H9 (cell line): ENCODE measurements at regions not wholly inside any gene's neighbourhood (a gene's known extent, or its start where the extent isn't known, plus 50 kb on each side); places are given as distances from the start of the nearest gene placed in this dataset.
"Not testable (repeated sequence)": the region's sequence is repeated elsewhere in the genome, so short reads cannot be mapped to it uniquely, and the experiment has no call there.

Experiments
- DNase-seq: peaks from one replicate; pipeline ENCODE4 v3.0.0-alpha.2; 2017
- H2AFZ ChIP-seq: one replicate; pipeline ENCODE4 v1.6.1; 2013; ENCODE audit warnings: mild to moderate bottlenecking, low read length, control low read depth, moderate library complexity
- H2AK5ac ChIP-seq: 2 replicates; pipeline ENCODE4 v1.6.1; 2013; ENCODE audit warnings: low read length, control low read depth, mixed read lengths; ENCODE audit not compliant: insufficient read length
- H2BK120ac ChIP-seq: one replicate; pipeline ENCODE4 v1.6.1; 2013; ENCODE audit warnings: low read depth, mild to moderate bottlenecking, low read length, control low read depth, inconsistent platforms; ENCODE audit not compliant: poor library complexity, severe bottlenecking
- H2BK12ac ChIP-seq: 2 replicates; pipeline ENCODE4 v1.6.1; 2013; ENCODE audit warnings: low read length, control low read depth, mixed read lengths, low read depth; ENCODE audit not compliant: insufficient read length
- H2BK15ac ChIP-seq: 2 replicates; pipeline ENCODE4 v1.6.1; 2013; ENCODE audit warnings: low read depth, low read length, control low read depth
- H2BK20ac ChIP-seq: one replicate; pipeline ENCODE4 v1.6.1; 2013; ENCODE audit warnings: low read depth, mild to moderate bottlenecking, low read length, control low read depth, inconsistent platforms; ENCODE audit not compliant: poor library complexity, severe bottlenecking
- H2BK5ac ChIP-seq: 2 replicates; pipeline ENCODE4 v1.6.1; 2013; ENCODE audit warnings: low read length, control low read depth, mixed read lengths; ENCODE audit not compliant: insufficient read length
- H3K14ac ChIP-seq: 2 replicates; pipeline ENCODE4 v1.6.1; 2013; ENCODE audit warnings: low read length, control low read depth; ENCODE audit not compliant: insufficient read depth
- H3K18ac ChIP-seq: 2 replicates; pipeline ENCODE4 v1.6.1; 2013; ENCODE audit warnings: low read depth, mild to moderate bottlenecking, mixed read lengths, low read length, control low read depth; ENCODE audit not compliant: insufficient read length
- H3K23ac ChIP-seq: 2 replicates; pipeline ENCODE4 v1.6.1; 2013; ENCODE audit warnings: low read length, control low read depth, mixed read lengths, low read depth; ENCODE audit not compliant: insufficient read length
- H3K23me2 ChIP-seq: 2 replicates; pipeline ENCODE4 v1.6.1; 2013; ENCODE audit warnings: low read depth, mild to moderate bottlenecking, mixed read lengths, low read length, control low read depth; ENCODE audit not compliant: insufficient read length, poor library complexity, severe bottlenecking
- H3K27ac ChIP-seq: 2 replicates; pipeline ENCODE4 v1.5.1; 2013; ENCODE audit warnings: low read length, control low read depth, mixed read lengths, low read depth; ENCODE audit not compliant: insufficient read length
- H3K27me3 ChIP-seq: 2 replicates; pipeline ENCODE4 v1.6.1; 2013; ENCODE audit warnings: low read length, control low read depth, inconsistent platforms; ENCODE audit not compliant: insufficient read depth
- H3K4ac ChIP-seq: 2 replicates; pipeline ENCODE4 v1.6.1; 2013; ENCODE audit warnings: low read depth, mild to moderate bottlenecking, control low read depth, inconsistent platforms, low read length, moderate library complexity
- H3K4me1 ChIP-seq: 2 replicates; pipeline ENCODE4 v1.6.1; 2013; ENCODE audit warnings: low read length, control low read depth, inconsistent platforms; ENCODE audit not compliant: insufficient read depth
- H3K4me2 ChIP-seq: 2 replicates; pipeline ENCODE4 v1.6.1; 2013; ENCODE audit warnings: low read length, control low read depth, mixed read lengths; ENCODE audit not compliant: insufficient read length, insufficient read depth
- H3K56ac ChIP-seq: 2 replicates; pipeline ENCODE4 v1.6.1; 2013; ENCODE audit warnings: low read depth, mild to moderate bottlenecking, mixed read lengths, low read length, control low read depth; ENCODE audit not compliant: insufficient read length
- H3K79me1 ChIP-seq: 2 replicates; pipeline ENCODE4 v1.6.1; 2013; ENCODE audit warnings: low read depth, mild to moderate bottlenecking, moderate library complexity, low read length, control low read depth, inconsistent platforms; ENCODE audit not compliant: insufficient read depth, poor library complexity, severe bottlenecking
- H3K79me2 ChIP-seq: 2 replicates; pipeline ENCODE4 v1.6.1; 2013; ENCODE audit warnings: low read length, control low read depth, inconsistent platforms; ENCODE audit not compliant: insufficient read depth
- H3K9ac ChIP-seq: 2 replicates; pipeline ENCODE4 v1.6.1; 2013; ENCODE audit warnings: low read length, control low read depth, mixed read lengths; ENCODE audit not compliant: insufficient read length; ENCODE audit errors: extremely low read depth
- H3K9me3 ChIP-seq: one replicate; pipeline ENCODE4 v1.6.1; 2013; ENCODE audit warnings: low read depth, low read length, inconsistent platforms; ENCODE audit not compliant: control insufficient read depth
- H3T11ph ChIP-seq: one replicate; pipeline ENCODE4 v1.6.1; 2013; ENCODE audit warnings: mild to moderate bottlenecking, low read length, control low read depth, inconsistent platforms
- H4K20me1 ChIP-seq: one replicate; pipeline ENCODE4 v1.6.1; 2013; ENCODE audit not compliant: control insufficient read depth, insufficient read length, insufficient read depth
- H4K5ac ChIP-seq: 2 replicates; pipeline ENCODE4 v1.6.1; 2013; ENCODE audit warnings: low read depth, mild to moderate bottlenecking, mixed read lengths, low read length, control low read depth; ENCODE audit not compliant: insufficient read length
- H4K8ac ChIP-seq: replicated peaks from 2 replicates; pipeline ENCODE4 v1.6.1; 2013; ENCODE audit warnings: low read length, control low read depth, mixed read lengths, low read depth; ENCODE audit not compliant: insufficient read length
- H4K91ac ChIP-seq: 2 replicates; pipeline ENCODE4 v1.6.1; 2013; ENCODE audit warnings: low read depth, mild to moderate bottlenecking, moderate library complexity, mixed read lengths, low read length, control low read depth; ENCODE audit not compliant: insufficient read length
- H3K27ac Mint-ChIP-seq, 3 experiments: 2 replicates in 2 of 3; 3 replicates in 1 of 3; pipeline ENCODE4 v1.8.0; 2020 to 2021; ENCODE audit warnings: mixed read lengths in 3 of 3, mild to moderate bottlenecking in 1 of 3, moderate library complexity in 1 of 3
- H3K27me3 Mint-ChIP-seq: 2 replicates; pipeline ENCODE4 v1.8.0; 2021; ENCODE audit warnings: low read depth, mild to moderate bottlenecking, moderate library complexity, mixed read lengths
- H3K36me3 Mint-ChIP-seq, 3 experiments: 2 replicates in 2 of 3; 3 replicates in 1 of 3; pipeline ENCODE4 v1.8.0; 2020 to 2021; ENCODE audit warnings: low read depth in 3 of 3, mixed read lengths in 3 of 3; ENCODE audit not compliant: insufficient read depth in 1 of 3
- H3K4me1 Mint-ChIP-seq, 2 experiments: 2 replicates each; pipeline ENCODE4 v1.8.0; 2020; ENCODE audit warnings: mixed read lengths in 2 of 2
- H3K4me3 Mint-ChIP-seq, 2 experiments: 2 replicates in 1 of 2; 3 replicates in 1 of 2; pipeline ENCODE4 v1.8.0; 2020 to 2021; ENCODE audit warnings: mild to moderate bottlenecking in 2 of 2, mixed read lengths in 2 of 2, moderate library complexity in 1 of 2
- H3K9me3 Mint-ChIP-seq, 2 experiments: 2 replicates in 1 of 2; 3 replicates in 1 of 2; pipeline ENCODE4 v1.8.0; 2020; ENCODE audit warnings: mild to moderate bottlenecking in 2 of 2, mixed read lengths in 2 of 2, moderate library complexity in 1 of 2
- WGBS: extraction: QIAGEN DNeasy Blood & Tissue Kit; methylation state at CpG from one replicate; pipeline ENCODE4 v1.1.7; 2013; ENCODE audit warnings: missing lambda C conversion rate, low lambda C conversion rate, mixed read lengths; ENCODE audit not compliant: insufficient read length; ENCODE audit errors: extremely low coverage; 5-methylcytosine and 5-hydroxymethylcytosine counted together
- TF ChIP-seq, protein P1 (sequence below): fragments of 200-600 bp; sonication (generic); conservative IDR thresholded peaks from 3 replicates; pipeline ENCODE4 v1.8.0; 2021; ENCODE audit warnings: antibody characterized with exemption, mild to moderate bottlenecking

DNA sequence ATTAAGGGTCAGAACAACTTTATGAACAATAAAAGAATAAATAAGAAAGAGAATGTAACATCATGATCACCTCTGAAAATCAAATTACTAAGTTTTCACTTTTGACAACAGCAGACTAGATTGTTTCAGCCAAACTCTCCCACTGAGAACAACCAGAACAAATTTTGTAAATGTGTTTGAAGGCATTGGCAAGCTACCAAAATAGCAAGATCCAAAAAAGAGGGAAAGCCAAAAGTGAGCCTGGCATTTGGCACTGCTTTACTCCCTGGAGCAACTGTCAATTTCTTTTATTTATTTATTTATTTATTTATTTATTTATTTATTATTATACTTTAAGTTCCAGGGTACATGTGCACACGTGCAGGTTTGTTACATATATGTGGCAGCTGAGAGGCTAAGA lies 67.2 kb downstream of the CFAP44 start:
- Histone ChIP-seq H2BK12ac (no peak overlapping the region), H4K20me1 (no peaks in the 10 kb centered on the region), H4K91ac (no peak overlapping the region), H4K8ac (no peak overlapping the region), H3K23ac (no peak overlapping the region), H3K79me1 (no peaks in the 10 kb centered on the region), H3K9ac (no peak overlapping the region), H2AK5ac (no peak overlapping the region), H3K4ac (no peak overlapping the region), H3K4me2 (no peak overlapping the region), H3K18ac (no peak overlapping the region), H2BK5ac (no peak overlapping the region), H3K56ac (no peak overlapping the region), H3T11ph (no peak overlapping the region), H3K27me3 (no peaks in the 10 kb centered on the region), H3K23me2 (no peaks in the 10 kb centered on the region), H2BK15ac (no peak overlapping the region), H3K9me3 (no peaks in the 10 kb centered on the region), H3K4me1 (no peaks in the 10 kb centered on the region), H4K5ac (no peak overlapping the region), H2AFZ (no peak overlapping the region), H3K79me2 (no peaks in the 10 kb centered on the region), H3K27ac (no peak overlapping the region), H2BK20ac (no peak overlapping the region), H3K14ac (no peak overlapping the region), H2BK120ac (no peak overlapping the region)
- Mint-ChIP-seq H3K4me3 (no peak overlapping the region), H3K27me3 (no peaks in the 10 kb centered on the region), H3K36me3 (peaks cover 0 to 2% (median 0%) of the 10 kb centered on the region in 3 experiments; a peak in 2 of 7 replicates), H3K27ac (no peak overlapping the region), H3K4me1 (no peaks in the 10 kb centered on the region), H3K9me3 (peaks cover 0 to 7% of the 10 kb centered on the region in 2 experiments; a peak in 3 of 5 replicates)
- DNase-seq: no peak
- TF ChIP-seq, protein P1, sequence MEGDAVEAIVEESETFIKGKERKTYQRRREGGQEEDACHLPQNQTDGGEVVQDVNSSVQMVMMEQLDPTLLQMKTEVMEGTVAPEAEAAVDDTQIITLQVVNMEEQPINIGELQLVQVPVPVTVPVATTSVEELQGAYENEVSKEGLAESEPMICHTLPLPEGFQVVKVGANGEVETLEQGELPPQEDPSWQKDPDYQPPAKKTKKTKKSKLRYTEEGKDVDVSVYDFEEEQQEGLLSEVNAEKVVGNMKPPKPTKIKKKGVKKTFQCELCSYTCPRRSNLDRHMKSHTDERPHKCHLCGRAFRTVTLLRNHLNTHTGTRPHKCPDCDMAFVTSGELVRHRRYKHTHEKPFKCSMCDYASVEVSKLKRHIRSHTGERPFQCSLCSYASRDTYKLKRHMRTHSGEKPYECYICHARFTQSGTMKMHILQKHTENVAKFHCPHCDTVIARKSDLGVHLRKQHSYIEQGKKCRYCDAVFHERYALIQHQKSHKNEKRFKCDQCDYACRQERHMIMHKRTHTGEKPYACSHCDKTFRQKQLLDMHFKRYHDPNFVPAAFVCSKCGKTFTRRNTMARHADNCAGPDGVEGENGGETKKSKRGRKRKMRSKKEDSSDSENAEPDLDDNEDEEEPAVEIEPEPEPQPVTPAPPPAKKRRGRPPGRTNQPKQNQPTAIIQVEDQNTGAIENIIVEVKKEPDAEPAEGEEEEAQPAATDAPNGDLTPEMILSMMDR: no peak
- no CpG with 5 or more reads among the region's 1 CpG for WGBS

DNA sequence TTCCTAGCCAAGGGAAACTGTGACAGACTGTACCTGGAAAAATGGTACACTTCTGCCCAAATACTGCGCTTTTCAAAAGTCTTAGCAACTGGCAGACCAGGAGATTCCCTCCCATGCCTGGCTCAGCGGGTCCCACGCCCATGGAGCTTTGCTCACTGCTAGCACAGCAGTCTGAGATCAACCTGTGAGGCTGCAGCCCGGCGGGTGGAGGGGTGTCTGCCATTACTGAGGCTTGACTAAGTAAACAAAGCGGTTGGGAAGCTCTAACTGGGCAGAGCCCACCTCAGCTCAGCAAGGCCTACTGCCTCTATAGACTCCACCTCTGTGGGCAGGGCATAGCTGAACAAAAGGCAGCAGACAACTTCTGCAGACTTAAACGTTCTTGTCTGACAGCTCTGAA lies 74.5 kb downstream of the CFAP44 start:
- not testable (repeated sequence) for H2BK20ac ChIP-seq, H3K79me2 ChIP-seq, H3K14ac ChIP-seq, H3K9ac ChIP-seq, H3K4ac ChIP-seq, H2BK15ac ChIP-seq, H2BK12ac ChIP-seq, H3K27ac Mint-ChIP-seq, H2BK5ac ChIP-seq, H3K56ac ChIP-seq, H3K4me1 Mint-ChIP-seq, H3K27me3 ChIP-seq, DNase-seq, H3K27ac ChIP-seq, H3K79me1 ChIP-seq, H2AK5ac ChIP-seq, H4K20me1 ChIP-seq, H3K23ac ChIP-seq, H4K5ac ChIP-seq, H3K36me3 Mint-ChIP-seq, H3K27me3 Mint-ChIP-seq, H3K23me2 ChIP-seq, H3K4me1 ChIP-seq, H3K4me2 ChIP-seq, H4K8ac ChIP-seq, H4K91ac ChIP-seq, H3T11ph ChIP-seq, H3K9me3 ChIP-seq, H3K18ac ChIP-seq, H2BK120ac ChIP-seq, H3K9me3 Mint-ChIP-seq, H3K4me3 Mint-ChIP-seq, H2AFZ ChIP-seq
- no CpG with 5 or more reads among the region's 7 CpGs for whole genome bisulfite sequencing
